Stimulated activated CD8-positive, alpha-beta memory T cell treated with anti-CD3 and anti-CD28 coated beads, Interleukin-15, amount 100 ng/mL, for 1 hour (primary cell): ENCODE measurements at regions not wholly inside any gene's neighbourhood (a gene's known extent, or its start where the extent isn't known, plus 50 kb on each side); places are given as distances from the start of the nearest gene placed in this dataset.
"Not testable (repeated sequence)": the region's sequence is repeated elsewhere in the genome, so short reads cannot be mapped to it uniquely, and the experiment has no call there.

Experiments used
- DNase-seq: peaks from one replicate; pipeline ENCODE4 v3.0.0-alpha.2; 2020; ENCODE audit warnings: low read depth

DNA sequence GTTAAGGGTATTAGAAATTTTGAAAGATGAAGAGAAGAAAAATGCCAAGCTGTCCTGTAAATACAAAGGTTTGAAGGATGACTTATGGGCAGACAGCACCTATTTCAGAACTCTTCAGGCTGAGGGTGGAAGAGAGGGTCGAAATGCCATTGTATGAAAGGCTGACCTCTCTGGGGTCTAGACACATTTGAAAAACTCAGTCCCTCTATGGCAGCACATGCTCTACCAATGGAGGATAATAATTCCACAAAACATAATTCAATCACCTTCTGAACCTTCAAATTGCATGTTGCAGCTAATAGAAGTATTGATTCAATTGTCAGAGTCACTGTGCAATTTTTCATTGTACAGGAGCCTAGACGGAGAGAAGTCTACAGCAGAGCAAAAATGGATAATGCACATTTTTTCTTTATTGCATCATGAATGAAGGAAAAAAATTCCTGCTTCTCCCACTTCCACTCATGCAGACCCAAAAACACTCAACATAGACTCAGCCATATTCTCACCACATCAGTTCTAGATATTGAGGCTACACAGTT is 569.1 kb downstream of the TBL1XR1 start:
- DNase-seq = no peak

DNA sequence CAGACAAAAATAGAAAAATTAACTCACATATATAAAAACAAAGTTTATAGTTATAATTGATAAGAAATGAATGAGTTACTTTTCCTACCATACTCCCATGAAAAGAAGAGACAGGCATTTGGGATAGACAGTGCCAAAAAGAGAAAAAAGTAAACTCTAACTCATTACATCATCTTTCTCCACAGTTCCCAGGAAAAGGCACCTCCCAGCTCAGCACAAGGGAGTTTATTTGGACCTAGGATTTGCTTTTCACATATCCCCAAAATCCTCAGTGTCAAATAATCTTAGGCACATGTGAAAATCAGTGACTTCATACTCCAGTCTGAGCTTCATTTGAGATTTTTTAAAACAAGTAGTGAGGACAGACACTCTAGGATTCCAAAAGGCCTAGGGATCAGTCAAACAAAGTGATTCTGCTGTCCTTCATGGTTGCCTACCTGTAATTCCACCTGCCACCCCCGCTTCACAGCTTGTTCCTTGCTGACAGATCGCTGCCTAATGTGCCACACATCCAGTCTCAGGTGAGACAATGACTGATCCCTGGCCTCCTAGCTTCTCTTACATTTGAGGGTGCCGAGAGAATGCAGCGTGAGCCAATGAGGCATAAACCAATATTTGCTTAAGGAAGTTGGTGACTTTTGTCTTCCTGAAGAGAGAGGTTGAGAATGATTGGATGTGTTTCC is 573.7 kb downstream of the TBL1XR1 start:
- no peak for DNase-seq

DNA sequence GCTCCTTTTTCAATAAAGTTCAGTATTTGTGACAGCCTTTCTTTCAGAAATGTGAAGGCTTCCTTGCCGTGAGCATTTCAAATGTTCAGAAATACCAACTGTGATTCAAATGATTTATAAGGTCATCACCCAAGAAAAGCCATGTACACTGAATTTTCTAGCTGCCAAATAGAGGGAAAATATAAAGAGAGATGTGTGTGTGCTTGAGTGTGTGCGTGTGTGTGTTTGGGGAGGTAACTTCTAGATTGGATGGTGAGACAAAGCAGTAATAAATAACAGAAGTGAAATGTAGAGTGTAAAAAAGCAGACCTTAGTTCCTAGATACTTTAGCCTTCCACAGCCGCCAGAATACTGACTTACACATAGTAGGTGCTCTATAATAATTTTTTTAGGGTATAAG is 577.4 kb downstream of the TBL1XR1 start:
- DNase-seq = no peak

DNA sequence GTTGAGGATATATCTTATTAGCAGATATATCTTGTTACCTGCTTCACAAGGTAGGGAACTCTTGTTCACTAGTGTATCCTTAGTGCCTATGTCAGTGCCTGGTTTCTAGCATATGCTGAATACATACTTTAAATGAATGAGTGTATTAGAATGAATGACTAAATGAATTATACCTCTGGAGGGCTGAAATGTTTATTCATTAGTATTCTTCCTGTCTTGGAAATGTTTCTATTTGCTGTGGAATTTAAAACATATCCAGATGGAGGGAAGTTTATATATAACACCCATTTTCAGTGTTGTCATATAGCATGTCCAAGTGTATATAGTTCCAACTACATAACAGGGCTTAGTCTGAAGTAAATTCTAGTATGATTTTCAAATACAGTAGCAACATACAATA is 581.5 kb downstream of the TBL1XR1 start:
- DNase-seq = no peak

DNA sequence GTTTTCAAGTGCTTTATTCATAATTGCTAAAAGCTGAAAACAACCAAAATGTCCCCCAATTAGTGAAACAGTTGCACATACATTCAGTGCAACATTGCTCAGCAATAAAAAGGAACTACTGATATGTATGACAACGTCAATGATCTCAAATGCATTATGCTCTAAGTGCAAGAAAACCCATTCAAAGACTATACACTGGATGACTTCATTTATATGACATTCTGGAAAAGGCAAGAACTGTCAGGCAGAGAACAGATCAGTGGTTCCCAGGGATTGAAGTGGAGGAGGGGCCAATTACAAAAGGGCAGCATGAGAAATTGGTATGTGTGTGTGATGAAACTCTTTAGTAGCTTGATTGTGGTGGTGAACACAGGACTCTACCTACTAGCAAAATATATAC is 585.6 kb downstream of the TBL1XR1 start:
- no peak for DNase-seq

DNA sequence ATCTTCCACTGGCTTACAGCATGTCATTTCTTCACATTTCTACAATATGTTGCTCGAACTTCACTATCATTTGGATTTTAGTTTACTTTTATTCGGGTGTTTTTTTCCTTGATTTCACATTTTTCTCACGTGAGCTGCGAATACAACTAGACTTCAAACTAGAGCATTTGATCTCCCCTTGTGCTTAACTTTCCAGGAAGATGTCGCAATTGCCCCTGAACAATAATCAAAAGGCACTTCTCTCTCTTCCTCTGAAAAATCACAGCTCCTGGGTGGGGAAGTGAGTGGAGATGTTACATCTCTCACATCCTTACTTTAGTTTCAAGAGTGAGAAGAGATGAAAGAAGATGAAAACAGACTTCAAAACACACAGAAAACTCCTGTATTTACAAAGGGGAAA is 587.9 kb downstream of the TBL1XR1 start:
- DNase-seq = no peak

DNA sequence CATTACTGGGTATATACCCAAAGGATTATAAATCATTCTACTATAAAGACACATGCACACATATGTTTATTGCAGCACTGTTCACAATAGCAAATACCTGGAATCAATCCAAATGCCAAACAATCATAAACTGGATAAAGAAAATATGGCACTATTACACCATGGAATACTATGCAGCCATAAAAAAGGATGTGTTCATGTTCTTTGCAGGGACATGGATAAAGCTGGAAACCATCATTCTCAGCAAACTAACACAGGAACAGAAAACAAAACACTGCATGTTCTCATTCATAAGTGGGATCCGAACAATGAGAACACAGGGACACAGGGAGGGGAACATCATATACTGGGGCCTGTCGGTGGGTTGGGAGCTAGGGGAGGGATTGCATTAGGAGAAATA is 591.7 kb downstream of the TBL1XR1 start:
- DNase-seq = not testable (repeated sequence)

DNA sequence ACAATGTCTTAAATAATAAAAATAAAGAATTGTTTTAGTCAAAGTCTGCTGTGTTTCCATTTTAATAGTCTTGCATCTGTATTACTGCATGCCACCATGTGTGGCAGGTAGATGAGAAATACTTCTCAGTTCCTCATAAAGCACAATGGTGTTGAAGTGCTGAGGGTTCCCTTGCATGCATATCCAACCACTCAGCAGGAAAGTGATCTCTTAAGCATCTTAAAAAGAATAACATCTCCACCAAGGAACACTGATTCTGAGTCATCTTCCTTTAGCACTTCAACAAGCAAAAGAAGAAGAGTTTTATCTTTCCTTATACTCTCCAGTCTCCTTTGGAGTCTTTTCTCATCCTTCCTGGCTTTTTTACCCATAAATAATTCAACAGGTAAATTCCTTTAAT is 602.0 kb downstream of the TBL1XR1 start:
- DNase-seq = no peak

DNA sequence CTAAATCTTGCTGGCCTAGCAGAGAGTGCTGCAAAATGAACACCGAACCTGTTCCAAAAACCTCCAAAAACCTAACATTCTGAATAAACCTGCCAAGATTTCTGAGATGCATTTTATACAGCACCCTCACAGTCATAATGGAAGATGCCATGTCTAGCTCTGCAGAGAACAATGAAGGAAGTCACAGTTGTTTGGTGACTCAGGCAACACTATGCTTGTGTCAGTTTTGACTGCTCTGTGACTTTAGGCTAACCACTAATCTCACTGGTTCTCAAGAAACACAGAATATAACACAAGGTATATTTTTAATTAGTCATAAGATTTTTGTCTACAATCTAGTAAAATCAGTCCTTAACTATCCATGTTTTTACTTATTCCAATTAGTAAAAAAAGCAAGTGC is 606.6 kb downstream of the TBL1XR1 start:
- DNase-seq = no peak

DNA sequence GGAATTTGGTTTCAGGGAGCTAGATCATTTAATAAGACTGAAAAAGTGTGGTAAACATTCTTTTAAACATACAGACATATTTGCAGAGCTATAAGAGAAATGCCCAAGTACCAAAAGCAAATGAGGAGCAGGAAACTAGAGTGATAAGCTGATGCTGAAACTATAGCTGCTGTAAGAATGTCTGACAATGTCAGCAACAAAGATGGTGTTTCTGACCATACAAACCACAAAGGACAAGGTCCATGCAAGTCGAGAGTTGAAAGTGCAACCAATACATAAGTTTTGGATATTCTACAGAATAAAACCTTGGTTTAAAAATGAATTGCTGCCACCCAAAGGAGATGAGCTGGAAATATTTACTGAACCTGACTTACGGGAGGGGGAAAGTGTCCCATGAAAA is 610.2 kb downstream of the TBL1XR1 start:
- DNase-seq = no peak

DNA sequence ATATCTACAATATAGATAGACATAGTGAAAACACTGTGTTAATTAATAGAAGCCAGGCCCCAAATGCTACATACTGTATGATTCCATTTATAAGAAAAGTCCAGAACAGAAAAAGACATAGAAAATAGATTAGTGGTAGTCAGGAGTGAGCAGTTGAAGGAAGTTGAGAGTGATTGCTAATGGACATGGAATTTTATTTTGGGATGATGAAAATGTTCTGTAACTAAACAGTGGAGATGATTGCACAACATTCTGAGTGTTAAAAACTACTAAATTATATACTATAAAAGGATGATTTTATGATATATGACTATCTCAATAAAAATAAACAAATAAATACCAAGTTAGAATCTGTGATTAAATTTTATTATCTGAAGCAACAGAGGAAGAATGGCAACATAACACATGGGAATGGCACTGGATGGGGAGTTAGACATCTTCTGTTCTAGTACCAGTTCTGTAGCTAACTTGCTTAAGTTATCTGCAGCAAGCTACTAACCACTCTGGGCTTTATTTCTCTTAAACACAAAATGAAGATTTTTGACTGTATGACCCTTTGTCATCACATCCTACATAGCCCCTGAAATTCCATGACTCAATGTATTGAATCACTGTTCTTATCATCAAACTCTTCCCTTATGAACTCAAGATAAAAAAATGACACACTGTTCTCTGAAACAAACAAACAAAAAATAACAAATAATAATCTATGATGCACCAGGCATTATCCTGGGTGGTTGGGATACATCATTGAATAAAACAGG is 612.7 kb downstream of the TBL1XR1 start:
- no peak for DNase-seq

DNA sequence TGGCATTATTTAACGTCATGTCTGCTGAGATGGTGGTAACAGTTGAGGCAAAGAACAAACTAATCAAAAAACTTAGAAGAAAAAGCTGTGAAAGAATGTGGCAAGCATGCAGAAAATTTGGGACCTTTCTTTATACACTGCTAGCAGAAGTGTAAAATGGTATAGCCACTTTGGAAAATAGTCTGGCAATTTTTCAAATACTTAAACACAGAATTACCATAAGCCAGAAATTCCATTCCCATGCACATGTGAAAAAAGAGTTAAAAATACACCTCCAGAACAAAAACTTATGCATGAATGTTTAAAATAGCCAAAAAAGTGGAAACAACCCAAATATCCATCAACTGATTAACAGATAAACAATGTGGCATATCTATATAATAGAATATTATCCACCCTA is 613.3 kb downstream of the TBL1XR1 start:
- DNase-seq = no peak

DNA sequence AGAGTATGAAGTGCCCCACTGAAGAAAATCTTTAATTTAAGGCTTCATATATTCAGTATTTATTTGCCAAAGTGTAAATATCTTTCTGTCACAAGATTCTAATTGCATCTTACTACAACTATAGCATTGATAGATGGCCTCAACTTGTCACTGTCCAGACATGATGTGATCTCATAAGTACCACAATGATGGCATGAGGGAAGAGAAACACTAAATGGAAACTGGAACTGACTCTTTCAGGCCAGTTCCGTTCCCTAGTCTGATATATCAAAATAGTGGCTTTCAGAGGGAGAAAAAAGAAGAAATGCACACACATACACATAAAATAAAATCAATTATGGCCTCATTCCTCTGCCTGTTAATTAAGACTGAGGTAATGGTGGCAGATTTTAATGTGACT is 615.7 kb downstream of the TBL1XR1 start:
- DNase-seq = no peak

DNA sequence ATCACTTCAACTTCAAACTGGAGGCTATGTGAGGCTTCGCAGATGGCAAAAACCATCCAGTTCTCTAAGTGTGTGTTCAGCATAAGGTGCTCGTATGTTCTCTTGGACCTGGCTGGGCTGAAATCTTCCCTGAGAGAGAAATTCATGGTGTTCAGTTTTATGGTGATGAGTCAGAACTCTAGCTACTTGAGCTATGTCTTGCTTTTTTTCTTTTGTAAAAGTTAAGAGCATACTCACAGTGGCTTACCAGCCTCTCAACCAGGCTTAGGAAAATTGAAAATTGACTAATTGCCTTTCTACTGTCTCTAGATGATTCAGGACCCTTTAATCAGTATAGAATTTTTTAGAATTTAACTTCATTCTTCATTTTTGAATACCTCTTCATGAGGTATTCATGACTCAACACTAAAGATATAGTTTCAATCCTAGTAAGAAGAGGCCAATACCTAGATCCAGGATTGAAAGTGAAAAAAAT is 617.5 kb downstream of the TBL1XR1 start:
- no peak for DNase-seq

DNA sequence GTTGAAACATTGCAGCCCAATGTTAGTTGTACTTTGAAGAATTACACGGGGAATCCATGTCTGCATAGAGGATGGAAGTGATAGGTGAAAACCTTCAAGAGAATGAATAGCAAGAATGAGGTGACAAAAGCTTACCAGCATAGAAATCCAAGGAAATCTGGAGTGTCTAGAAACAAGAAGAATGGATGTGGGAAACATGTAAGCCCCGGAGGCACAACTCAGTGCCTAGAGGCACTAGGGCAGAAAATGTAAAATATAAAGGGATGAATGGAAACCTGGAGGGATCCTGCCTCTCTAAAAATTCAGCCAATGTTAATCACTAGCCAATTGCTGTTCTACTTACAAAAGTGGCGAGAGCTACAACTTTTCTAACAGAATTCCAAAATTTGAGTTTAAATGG is 619.0 kb downstream of the TBL1XR1 start:
- no peak for DNase-seq

DNA sequence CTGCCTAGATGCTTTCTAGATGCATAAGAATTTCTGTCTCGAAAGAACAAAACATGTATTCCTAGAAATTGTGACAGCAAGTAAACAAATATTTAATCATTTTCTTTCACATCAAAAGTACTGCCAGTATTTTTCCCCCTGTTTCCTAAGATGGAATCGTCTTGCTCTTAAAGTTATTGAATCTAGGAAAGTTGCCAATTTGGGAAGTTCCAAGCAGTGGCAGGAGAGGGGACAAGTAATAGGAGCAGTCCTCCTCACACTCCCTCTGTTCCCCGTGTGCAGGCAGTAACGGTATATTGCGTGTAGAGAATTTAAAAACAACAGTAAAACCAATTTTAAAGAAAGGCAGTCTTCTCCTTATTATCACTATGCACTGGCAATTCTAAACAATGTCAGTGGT is 619.8 kb downstream of the TBL1XR1 start:
- DNase-seq = no peak

DNA sequence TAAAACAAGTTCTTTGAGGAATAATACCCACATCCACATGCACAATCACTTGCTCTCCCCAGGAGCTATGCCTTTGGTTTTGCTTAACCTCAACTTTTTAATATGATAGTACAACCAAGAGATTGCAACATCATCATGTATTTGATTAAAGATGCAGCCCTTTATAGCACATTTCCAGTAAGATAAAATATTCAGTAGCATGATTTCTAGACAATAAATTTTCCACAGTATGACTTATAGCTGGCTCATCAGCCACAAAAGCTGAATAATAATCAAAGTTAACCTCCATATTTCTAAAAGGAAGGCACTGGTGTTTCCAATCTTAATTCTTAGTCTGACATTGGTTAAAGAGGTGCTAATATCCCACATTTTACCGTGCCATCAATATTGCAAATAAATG is 622.5 kb downstream of the TBL1XR1 start:
- no peak for DNase-seq

DNA sequence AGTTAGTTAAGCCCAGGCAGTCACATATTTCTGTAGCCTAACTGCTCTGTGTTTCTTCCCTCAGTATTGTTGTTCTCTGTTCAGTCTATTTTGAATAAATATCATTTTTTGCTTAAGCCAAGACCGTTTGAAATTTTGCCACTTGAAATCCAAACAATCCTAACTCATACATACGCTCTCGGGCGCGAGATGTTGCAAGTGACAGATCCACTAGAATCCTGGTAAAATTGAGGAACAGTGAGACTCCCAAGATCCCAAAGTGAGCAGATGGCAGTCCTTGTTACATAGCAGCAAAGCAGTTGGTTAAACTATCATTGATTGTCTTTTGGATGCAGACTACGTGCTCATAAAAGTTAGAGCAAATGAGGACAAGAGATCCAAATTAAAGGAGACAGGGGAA is 625.4 kb downstream of the TBL1XR1 start:
- no peak for DNase-seq

DNA sequence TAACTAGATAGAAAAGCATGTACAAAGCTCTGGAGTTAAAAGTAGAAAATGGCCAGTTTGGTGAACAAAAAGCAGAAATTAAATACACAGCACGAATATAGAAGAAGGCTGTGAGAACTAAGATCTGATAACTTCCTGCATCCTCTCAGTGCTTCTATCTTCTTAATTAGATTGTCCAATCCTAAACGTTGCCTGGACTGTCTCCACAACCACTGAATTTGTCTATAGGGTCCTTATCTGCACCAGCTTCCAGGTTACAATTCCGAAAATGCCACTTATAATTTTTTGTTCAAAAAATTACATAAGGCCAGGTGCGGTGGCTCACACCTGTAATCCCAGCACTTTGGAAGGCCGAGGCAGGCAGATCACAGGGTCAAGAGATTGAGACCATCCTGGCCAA is 626.3 kb downstream of the TBL1XR1 start:
- no peak for DNase-seq

DNA sequence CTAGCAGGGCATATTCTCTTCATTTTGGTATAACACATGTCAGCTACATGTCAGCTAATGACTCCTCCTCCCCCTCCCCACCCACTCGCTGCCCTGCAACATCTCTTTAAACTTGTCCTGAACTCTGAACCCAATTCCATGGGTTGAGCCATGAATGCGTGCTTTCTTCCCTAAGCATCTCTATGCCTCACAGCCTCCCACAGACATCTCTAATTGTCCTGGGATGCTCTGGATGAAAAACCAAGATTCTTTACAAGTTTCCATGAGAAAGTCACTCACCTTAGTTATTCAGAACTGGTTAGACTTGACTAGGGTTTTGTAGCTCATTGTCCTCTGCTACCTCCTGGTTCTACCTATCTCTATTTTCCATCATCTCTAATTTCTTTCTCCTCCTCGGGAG is 629.1 kb downstream of the TBL1XR1 start:
- DNase-seq = no peak

DNA sequence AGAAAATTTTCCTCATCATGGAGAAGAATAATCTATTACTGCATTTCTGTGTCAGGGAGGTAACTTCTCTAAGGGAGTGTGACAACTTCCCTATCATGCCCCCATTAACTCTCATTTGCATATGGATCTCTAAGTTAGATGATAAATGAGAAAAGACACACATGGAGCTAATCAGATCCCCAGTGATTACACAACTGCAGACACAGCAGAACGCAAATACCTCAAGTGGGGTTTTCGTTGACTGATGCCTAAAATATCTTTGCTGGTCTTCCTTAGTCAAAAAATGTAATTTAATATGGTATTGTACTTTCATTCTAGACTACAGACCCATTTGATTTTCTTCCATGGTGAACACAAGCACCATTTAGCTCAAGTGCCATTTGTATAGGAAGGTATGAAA is 630.5 kb downstream of the TBL1XR1 start:
- no peak for DNase-seq

DNA sequence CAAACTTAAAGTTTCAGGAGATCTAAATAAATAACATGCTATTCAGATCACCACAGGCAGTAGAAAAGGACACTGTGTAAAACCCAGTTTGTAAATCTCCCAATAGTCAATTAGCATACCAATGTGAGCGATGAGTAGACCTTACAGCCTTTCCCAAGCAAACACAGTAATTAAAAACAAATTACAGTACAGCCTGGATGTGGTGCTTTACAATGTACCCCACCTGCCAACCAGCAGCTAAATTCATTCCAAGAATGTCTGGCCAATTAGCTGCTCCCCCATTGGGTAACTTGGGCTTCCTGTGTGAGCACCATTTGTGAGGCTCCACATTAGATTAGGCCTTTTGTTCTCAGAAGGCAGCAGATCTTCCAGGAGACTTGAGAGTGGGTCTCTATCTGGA is 635.0 kb downstream of the TBL1XR1 start:
- DNase-seq = no peak

DNA sequence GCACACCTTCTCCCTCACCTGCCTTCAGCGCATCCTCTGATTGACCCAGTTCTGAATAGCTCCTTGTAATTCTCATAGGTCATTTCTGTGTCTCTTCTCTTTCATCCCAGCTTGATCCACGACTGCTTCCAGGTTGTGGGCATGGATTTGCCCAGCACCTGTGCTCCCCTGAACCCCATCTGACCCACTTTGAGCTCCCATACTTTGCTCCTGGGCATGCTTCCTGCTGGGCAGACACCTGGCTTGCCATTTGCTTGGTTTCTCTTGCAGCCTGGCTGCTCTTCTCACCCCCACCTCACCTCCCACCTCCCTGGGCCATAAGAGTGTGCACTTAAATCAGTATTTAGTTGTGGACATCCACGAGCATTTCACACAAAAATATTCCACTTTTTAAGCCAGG is 635.5 kb downstream of the TBL1XR1 start:
- no peak for DNase-seq
